ENCODE measurements at regions not wholly inside any gene's neighbourhood (a gene's known extent, or its start where the extent isn't known, plus 50 kb on each side); places are given as distances from the start of the nearest gene placed in this dataset.

DNA sequence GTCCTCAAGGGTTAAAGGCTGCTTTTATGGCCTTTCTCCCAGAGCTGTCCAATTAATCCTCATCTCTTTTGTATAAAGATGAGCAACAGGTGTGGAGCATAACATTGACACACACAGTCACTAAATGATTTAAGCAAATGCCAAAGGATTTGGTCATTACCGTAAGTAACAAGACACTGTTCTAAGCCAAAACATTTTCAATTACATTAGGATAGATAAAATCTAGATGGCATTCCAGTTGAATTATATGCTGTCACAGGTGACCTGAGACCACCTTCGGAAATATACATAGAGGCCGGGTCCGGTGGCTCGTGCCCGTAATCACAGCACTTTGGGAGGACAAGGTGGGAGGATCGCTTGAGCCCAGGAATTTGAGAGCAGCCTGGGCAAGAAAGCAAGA is 105.3 kb upstream of the UBE3A start:
- Histone ChIP-seq H3K36me3 (ENCODE audit: control insufficient read depth, insufficient read depth, low read length) (no peaks in the 10 kb centered on the region), H3K4me3 (replicated peaks; ENCODE audit: low read depth, low read length) (no peak overlapping the region), H3K27me3 (replicated peaks; ENCODE audit: control insufficient read depth, insufficient read depth, low read length) (no peaks in the 10 kb centered on the region)
- no peak for DNase-seq (ENCODE audit: extremely low read depth, insufficient read length)
- TF ChIP-seq, protein P1, sequence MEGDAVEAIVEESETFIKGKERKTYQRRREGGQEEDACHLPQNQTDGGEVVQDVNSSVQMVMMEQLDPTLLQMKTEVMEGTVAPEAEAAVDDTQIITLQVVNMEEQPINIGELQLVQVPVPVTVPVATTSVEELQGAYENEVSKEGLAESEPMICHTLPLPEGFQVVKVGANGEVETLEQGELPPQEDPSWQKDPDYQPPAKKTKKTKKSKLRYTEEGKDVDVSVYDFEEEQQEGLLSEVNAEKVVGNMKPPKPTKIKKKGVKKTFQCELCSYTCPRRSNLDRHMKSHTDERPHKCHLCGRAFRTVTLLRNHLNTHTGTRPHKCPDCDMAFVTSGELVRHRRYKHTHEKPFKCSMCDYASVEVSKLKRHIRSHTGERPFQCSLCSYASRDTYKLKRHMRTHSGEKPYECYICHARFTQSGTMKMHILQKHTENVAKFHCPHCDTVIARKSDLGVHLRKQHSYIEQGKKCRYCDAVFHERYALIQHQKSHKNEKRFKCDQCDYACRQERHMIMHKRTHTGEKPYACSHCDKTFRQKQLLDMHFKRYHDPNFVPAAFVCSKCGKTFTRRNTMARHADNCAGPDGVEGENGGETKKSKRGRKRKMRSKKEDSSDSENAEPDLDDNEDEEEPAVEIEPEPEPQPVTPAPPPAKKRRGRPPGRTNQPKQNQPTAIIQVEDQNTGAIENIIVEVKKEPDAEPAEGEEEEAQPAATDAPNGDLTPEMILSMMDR (IDR thresholded peaks at IDR 0.05; ENCODE audit: insufficient read depth, low read length, poor library complexity, severe bottlenecking): no peak

DNA sequence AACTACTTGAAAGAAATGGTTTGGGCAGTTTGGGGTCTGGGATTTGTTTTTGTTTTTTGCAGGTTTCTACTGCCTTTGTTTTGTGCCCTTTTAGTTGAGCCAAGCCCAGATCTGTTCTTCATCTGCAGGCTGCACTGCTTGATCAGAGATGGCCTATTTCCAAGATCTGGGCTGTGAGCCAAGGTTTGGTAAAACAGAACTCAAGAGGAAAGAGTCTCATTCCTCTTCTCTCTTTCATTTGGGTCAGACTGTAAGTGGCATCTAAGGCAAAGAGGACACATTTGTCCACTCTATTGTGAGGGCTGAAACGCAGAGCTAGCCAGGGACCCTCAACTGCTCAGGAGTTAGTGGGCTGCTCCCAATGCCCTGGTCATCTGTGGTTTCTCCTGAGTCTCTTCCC is 104.4 kb upstream of the UBE3A start:
- no peaks in the 10 kb centered on the region for H3K27me3 ChIP-seq (replicated peaks; ENCODE audit: control insufficient read depth, insufficient read depth, low read length)
- H3K4me3 ChIP-seq (replicated peaks; ENCODE audit: low read depth, low read length): no peak overlapping the region
- no peak for DNase-seq (ENCODE audit: extremely low read depth, insufficient read length)
- H3K36me3 ChIP-seq (ENCODE audit: control insufficient read depth, insufficient read depth, low read length): no peaks in the 10 kb centered on the region
- TF ChIP-seq, protein P1 (IDR thresholded peaks at IDR 0.05; ENCODE audit: insufficient read depth, low read length, poor library complexity, severe bottlenecking): no peak

DNA sequence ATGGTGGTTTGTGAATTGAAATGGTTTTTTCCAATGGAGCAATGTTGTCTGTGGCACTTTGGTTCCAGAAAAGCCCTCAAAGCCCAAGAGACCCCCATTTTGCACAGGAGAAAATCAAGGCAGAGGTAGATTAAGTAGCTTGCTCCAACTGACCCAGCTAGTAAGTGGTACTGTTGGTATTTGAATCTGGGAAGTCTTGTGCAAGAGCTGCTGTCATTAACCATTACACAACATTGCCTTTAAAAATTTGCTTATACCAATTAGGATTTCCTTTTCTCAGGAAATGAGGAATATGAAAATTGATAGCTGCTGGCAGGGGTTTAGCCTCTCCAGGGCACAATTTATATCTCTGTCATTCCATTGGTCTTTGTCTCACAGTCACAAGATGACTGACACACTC is 102.4 kb upstream of the UBE3A start:
- H3K4me3 ChIP-seq (replicated peaks; ENCODE audit: low read depth, low read length): no peak overlapping the region
- H3K36me3 ChIP-seq (ENCODE audit: control insufficient read depth, insufficient read depth, low read length): no peaks in the 10 kb centered on the region
- TF ChIP-seq, protein P1 (IDR thresholded peaks at IDR 0.05; ENCODE audit: insufficient read depth, low read length, poor library complexity, severe bottlenecking): no peak
- no peak for DNase-seq (ENCODE audit: extremely low read depth, insufficient read length)
- no peaks in the 10 kb centered on the region for H3K27me3 ChIP-seq (replicated peaks; ENCODE audit: control insufficient read depth, insufficient read depth, low read length)

DNA sequence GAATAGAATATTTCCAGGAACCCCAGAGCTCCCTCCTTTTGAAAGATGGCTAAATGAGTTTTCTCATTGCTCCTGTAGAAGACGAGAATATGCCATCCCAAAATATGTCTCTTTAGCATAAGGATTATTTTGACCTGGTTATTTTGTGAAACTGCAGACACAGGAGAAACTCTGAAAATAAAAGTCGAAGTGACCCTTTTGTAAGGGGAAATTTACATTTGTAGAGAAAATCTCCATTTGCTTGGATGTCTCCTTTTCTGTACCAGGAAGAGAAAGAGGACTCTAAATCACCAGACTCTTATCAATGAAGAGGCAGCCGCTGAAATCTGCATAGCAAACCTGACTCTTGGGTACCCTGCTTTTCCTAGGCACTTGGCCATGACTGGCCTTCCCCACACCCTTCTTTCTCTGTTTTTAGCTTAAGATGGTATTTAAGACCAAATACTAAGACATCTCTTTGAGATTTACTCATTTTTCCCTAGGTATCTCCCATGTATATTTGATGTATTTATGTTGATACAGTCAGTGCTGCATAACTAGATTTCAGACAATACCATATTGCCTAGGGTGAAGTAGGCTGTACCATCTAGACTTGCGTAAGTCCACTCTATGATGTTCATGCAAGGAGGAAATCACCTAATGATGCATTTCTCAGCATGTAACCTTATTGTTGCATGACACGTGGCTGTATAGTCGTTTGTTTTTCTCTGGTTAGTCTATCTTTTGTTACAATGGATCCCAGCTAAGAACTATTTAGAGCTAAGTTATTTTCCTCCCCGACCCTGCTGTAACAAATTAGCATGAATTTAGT is 98.2 kb upstream of the UBE3A start:
- no peak overlapping the region for H3K4me3 ChIP-seq (replicated peaks; ENCODE audit: low read depth, low read length)
- no peaks in the 10 kb centered on the region for H3K36me3 ChIP-seq (ENCODE audit: control insufficient read depth, insufficient read depth, low read length)
- TF ChIP-seq, protein P1 (IDR thresholded peaks at IDR 0.05; ENCODE audit: insufficient read depth, low read length, poor library complexity, severe bottlenecking): no peak
- no peaks in the 10 kb centered on the region for H3K27me3 ChIP-seq (replicated peaks; ENCODE audit: control insufficient read depth, insufficient read depth, low read length)
- no peak for DNase-seq (ENCODE audit: extremely low read depth, insufficient read length)

DNA sequence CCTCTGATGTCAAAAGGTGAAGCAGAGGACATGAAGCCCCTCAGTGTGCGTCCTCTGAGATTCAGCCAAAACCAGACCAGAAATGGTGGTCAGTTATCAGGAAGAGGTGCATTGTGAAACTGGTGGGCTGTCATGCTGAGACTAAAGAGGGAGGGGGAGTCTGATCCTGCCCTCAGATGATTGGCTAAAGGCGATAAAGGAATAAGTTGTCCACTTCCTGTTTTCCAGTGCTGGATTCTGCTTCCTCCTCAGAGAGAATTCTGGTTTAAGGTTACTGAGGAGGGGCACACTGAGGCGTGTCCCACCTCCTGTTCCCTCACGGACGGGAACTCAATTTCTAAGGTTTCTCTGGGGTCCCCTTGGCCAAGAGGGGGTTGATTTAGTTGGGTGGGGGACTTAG is 97.0 kb upstream of the UBE3A start:
- TF ChIP-seq, protein P1 (IDR thresholded peaks at IDR 0.05; ENCODE audit: insufficient read depth, low read length, poor library complexity, severe bottlenecking): no peak
- Histone ChIP-seq H3K27me3 (replicated peaks; ENCODE audit: control insufficient read depth, insufficient read depth, low read length) (no peaks in the 10 kb centered on the region), H3K36me3 (ENCODE audit: control insufficient read depth, insufficient read depth, low read length) (no peaks in the 10 kb centered on the region), H3K4me3 (replicated peaks; ENCODE audit: low read depth, low read length) (no peak overlapping the region)
- no peak for DNase-seq (ENCODE audit: extremely low read depth, insufficient read length)
